KBM-7 (cell line): ENCODE measurements at regions not wholly inside any gene's neighbourhood (a gene's known extent, or its start where the extent isn't known, plus 50 kb on each side); places are given as distances from the start of the nearest gene placed in this dataset.

Experiments
- DNase-seq: peaks from one replicate; pipeline ENCODE4 v3.0.0-alpha.2; 2015
- in situ Hi-C: fragments of 300-500 bp; cut with MboI; formaldehyde crosslinking; loops from 2 replicates; pipeline ENCODE4 v1.14.3; 2020; ENCODE audit warnings: low sequenced_read_pairs, low pct_unique_long_range_greater_than_20kb, mixed read lengths

DNA sequence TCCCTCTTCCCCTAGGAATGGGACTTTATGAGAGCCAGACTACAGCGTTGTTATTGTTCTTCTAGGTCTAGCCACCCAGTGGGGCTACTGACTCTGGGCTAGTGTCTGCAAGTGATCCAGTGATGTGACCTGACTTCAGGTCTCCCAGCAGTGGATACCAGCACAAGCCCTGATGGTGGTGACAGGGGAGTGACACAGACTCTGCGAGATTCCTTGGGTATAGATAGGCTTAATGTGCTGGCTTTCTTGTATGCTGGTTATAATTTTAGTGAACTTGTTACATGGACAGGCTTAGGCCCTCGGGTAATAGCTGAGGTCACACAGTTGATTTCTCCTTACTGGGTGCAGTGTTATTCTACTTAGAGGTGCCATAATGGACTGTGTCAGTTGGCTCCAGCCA lies 106.9 kb downstream of the TBC1D30 start:
- no peak for DNase-seq
- in situ Hi-C loops = no loop called here

GRCh38 chr12:64931981-64932380 lies 107.5 kb downstream of the TBC1D30 start:
- DNase-seq = no peak
- in situ Hi-C loops = no loop called here

DNA sequence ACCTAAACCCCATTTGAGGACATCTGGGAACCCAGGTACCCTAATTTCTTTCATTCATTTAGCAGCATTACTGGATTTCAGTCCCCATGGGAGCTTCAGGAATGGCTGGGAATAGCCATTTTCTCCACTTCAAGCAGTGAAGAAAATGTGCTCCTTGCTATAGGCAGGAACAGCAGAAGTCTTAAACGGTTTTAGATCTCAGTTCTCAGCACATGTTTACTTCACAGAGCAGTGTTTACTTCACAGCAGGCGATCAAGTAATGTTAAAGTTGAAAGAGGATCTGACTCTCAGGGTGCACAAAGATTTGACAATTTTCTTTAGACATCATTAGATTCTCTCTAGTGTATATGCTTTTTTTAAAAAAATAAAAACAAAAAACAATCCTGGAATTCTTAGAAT lies 109.3 kb downstream of the TBC1D30 start:
- in situ Hi-C loops = no loop called here

GRCh38 chr12:64937452-64937851 lies 113.0 kb downstream of the TBC1D30 start:
- no peak for DNase-seq
- in situ Hi-C loops = no loop called here

More for the DNA sequence above, 109.3 kb downstream of the TBC1D30 start:
- no peak for DNase-seq

DNA sequence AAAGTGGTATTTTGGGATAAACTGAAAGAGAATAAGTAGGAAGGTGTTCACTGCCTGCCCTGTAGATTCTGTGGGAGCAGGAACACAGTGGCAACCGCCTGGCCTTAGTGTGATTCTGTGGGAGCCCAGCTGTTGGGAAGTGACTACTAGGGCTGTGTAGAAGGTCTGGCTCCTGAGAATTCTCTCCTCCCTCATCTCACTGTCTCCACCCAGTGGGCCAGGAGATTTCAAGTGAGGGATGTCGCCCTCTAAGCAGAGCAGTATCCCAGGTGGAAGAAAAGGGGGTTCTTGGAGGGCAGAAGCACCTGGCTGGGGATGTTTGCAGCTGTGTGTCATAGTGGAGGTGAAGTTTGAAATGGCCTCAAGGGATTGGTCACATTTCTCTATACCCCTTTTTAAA lies 113.7 kb downstream of the TBC1D30 start:
- no peak for DNase-seq
- in situ Hi-C loops = no loop called here

GRCh38 chr12:64943686-64944085 lies 119.2 kb downstream of the TBC1D30 start:
- peak; percentile 40 for DNase-seq
- in situ Hi-C loops = no loop called here

DNA sequence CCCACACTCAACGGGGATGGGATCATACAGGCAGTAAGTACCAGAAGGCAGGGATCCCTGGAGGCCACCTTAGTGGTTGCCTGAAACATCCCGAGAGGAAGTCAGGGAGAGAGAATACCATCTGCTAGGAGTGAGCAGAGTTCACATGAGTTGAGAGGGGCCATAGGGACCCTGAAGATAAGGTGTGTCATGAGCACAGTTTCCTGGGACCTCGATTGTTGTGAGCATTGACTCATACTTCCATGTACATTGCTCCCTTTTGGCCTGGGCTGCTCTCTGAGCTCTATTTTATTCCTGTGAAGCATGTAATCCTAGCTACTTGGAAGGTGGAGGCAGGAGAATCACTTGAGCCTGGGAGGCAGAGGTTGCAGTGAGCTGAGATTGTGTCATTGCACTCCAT lies 120.5 kb downstream of the TBC1D30 start:
- in situ Hi-C loops = no loop called here
- no peak for DNase-seq

- in situ Hi-C loops = no loop called here
- DNase-seq = no peak
Observed at GRCh38 chr12:64946132-64946829, 121.8 kb downstream of the TBC1D30 start.

DNA sequence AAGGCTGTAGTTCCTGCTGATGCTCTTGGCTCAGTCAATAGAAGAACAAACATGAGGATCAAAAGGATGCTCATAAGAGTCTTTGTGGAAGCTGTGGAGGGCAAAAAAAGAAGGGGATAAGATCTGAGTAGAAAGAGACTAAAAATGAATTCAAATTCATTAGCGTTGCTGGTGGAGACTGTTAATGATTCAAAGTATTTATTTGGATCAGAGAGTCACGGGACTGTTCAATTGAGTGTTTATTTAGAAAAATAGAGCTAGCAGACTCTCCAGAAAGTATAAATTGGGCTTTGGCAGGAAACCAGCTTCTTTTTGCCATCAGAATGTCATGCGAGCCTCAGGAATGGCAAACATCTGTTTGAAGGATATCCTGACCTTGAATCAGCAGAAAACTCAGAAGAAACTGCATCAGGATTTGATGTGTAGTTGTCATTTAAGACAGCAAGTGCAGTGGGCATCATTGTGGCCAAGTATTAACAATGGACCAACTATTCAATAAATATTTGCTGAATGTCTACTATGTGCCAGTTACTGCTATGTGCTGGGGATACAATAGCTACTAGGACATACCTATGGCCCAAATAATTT lies 126.4 kb downstream of the TBC1D30 start:
- in situ Hi-C loops = no loop called here
- DNase-seq = no peak

DNA sequence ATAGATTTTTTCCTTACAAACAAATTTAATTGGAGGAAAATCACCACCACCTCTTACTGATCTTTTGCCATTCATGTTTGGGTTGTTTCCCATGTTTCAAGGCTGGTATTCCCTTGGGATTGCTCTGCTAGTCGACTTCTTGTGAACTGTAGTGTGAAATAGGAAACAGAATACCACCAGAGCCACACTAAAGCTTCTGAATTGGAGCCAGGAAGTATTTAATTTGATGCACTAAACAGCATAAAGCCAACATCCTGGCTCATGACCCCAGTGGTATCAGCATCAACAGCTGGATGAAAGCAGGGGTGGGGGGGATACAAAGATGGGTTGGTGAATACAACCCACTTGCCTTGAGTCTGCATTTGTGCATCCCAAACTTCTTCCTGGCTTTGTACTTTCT lies 127.5 kb downstream of the TBC1D30 start:
- in situ Hi-C loops = no loop called here
- DNase-seq = no peak

GRCh38 chr12:64955746-64956145 lies 131.3 kb downstream of the TBC1D30 start:
- DNase-seq = no peak
- in situ Hi-C loops = no loop called here

DNA sequence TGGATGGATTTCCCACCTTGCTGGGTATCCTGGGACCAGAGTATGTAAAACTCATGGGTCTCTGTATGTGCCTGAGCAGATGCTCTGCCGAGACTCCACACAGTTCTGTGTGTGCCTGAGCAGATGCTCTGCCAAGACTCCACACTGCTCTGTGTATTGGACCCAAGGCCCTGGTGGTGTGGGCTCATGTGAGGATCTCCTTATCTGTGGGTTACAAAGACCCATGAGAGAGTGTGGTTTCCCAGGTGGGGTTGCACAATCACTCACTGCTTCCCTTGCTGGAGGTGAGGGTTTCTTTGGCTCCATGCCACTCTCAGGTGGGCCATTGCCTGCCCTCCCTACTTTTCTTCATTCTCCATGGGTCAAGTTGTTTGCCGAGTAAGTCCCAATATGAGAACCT lies 141.5 kb downstream of the TBC1D30 start:
- no peak for DNase-seq
- in situ Hi-C loops = no loop called here

- DNase-seq = no peak
- in situ Hi-C loops = no loop called here
Observed at GRCh38 chr12:64968989-64969819, 144.8 kb downstream of the TBC1D30 start.

DNA sequence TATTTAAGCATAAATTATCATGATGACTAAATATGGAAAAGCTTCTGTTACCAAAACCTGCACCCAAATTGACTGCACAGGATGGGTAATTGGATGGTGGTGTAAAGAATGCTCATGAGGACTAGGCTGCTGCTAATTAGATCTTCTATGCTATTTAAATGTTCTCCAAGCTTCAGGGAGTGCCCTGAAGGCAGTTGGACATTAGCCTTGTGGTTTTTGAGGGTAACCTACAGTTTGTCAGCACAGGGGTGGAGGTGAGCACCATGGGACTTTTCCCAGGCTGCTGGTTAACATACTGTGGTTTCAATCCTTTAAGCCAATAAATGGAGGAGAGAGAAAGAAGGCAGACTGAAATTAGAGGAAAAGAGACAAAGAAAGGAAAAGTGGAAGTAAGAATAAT lies 145.0 kb downstream of the WIF1 start:
- in situ Hi-C loops = no loop called here
- no peak for DNase-seq

GRCh38 chr12:64983771-64984278 lies 137.3 kb downstream of the WIF1 start:
- no peak for DNase-seq
- in situ Hi-C loops = no loop called here

GRCh38 chr12:64991121-64991611 lies 129.9 kb downstream of the WIF1 start:
- in situ Hi-C loops = no loop called here
- DNase-seq = no peak

- in situ Hi-C loops = no loop called here
Observed at GRCh38 chr12:64992116-64992515, 129.0 kb downstream of the WIF1 start.

GRCh38 chr12:64992641-64993040 lies 128.5 kb downstream of the WIF1 start:
- no peak for DNase-seq
- in situ Hi-C loops = no loop called here

More at GRCh38 chr12:64992116-64992515, 129.0 kb downstream of the WIF1 start:
- DNase-seq = no peak

- no peak for DNase-seq
- in situ Hi-C loops = no loop called here
Observed at GRCh38 chr12:64993461-64993860, 127.6 kb downstream of the WIF1 start.

GRCh38 chr12:64995816-64996215 lies 125.3 kb downstream of the WIF1 start:
- DNase-seq = no peak
- in situ Hi-C loops = no loop called here
